ENCODE measurements at regions not wholly inside any gene's neighbourhood (a gene's known extent, or its start where the extent isn't known, plus 50 kb on each side); places are given as distances from the start of the nearest gene placed in this dataset.

GRCh38 chr3:34001022-34001421 is 202.6 kb downstream of the PDCD6IP start:
- no peak for TF ChIP-seq CTCF (IDR thresholded peaks at IDR 0.05)
- TF ChIP-seq POLR2A (IDR thresholded peaks at IDR 0.05): no peak

Data from Peyer's patch (tissue), 4 donors.